Left kidney (tissue), 1 donor: ENCODE measurements at regions not wholly inside any gene's neighbourhood (a gene's known extent, or its start where the extent isn't known, plus 50 kb on each side); places are given as distances from the start of the nearest gene placed in this dataset.

ENCODE experiments used
- DNase-seq: peaks from one replicate; pipeline ENCODE4 v3.0.0-alpha.2; 2013

GRCh38 chr5:128895122-128895521 is 70.2 kb upstream of the SLC27A6 start:
- no peak for DNase-seq

DNA sequence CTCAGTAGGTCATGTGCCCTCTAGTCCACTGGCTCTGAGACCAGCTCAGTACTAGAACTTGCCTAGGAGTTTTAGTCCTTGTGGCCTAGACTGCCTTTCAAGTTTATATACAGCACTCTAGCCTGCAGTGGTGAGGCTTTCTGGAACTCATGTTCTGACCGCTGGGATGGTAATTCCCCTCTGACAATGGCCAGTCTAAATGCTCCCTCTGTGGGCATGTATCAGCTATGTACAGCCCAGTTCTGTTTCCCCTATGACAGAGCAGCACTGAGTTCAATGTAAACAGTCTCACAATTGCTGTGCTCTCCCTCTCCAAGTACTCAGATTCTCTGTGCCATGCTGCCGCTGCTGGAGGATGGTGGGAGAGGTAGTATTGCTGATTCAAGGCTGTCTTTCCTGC is 68.6 kb upstream of the SLC27A6 start:
- DNase-seq, result no peak

GRCh38 chr5:128903550-128903949 is 61.7 kb upstream of the SLC27A6 start:
- no peak for DNase-seq

DNA sequence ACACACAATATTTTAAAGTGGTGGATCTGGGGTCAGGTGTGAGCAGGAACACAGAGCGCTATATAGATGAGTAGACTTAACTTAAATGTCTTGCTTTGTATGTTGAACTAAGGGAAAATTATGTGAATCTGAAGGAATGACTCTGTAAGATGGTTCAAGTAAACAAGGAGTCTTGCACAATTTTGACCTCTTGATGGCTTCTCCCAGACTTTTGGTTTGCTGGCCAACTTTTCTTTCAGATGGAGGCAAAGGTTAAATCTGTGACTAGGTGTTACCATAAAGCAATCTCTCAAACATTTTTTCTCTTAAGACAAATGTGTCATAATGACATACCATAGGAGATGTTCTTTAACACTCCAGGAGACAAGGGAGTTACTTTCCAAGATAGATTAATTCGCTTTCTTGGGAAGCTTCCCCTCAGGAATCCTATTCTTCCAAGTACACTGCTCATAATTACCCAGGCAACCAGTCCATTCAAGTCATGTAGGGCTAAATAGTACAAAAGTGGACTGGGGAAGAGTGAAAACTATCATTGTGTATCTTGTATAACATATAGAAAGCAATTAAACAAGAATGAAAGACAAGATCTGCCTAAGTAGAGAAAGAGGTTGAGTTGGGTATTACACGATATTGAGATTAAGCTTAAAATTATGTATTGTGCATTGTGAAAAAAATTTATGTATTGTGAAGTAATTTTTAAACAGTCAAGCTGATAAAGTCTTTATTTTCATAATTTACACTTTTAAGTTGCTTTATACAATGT is 60.3 kb upstream of the SLC27A6 start:
- no peak for DNase-seq

- DNase-seq, result peak; percentile 72
These were observed 59.6 kb upstream of the SLC27A6 start for GRCh38 chr5:128905568-128906110.

DNA sequence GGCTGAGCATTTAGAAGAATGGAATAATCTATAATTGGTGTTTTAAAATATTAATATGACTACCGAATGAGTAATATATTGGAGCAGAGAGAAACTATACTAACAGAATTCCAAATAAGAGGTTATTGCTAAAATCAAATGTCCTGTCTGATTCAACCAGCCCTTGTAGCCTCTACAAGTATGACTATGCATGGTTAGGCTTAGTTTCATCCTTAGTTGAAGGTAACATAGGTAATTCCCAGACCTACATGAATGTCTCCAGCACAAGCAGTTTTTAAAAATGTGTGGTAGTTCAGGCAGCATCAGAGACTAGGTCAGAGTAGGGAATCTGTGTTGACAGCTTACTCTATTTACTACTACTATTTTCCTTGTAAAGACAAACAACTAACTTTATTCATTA is 51.7 kb upstream of the SLC27A6 start:
- DNase-seq, result no peak
